SK-N-SH (cell line): ENCODE measurements at regions not wholly inside any gene's neighbourhood (a gene's known extent, or its start where the extent isn't known, plus 50 kb on each side); places are given as distances from the start of the nearest gene placed in this dataset.
"Not testable (repeated sequence)": the region's sequence is repeated elsewhere in the genome, so short reads cannot be mapped to it uniquely, and the experiment has no call there.

Source experiments
- CTCF ChIA-PET: fragments of 300-600, 350-600 bp; formaldehyde crosslinking; extraction: SDS; loops from one replicate; lab custom pipeline; 2021; lab: Yijun Ruan, JAX
- POLR2A ChIA-PET: fragments of 350-600 bp; sonication (Branson Sonifier 250); formaldehyde crosslinking; extraction: SDS; loops from one replicate; lab custom pipeline; 2020; ENCODE audit warnings: antibody characterized with exemption, inconsistent platforms; lab: Yijun Ruan, JAX
- DNase-seq: peaks from one replicate; pipeline ENCODE4 v3.0.0; 2012
- H2AFZ ChIP-seq: fragments of 200-600 bp; sonication (generic); 2 replicates; pipeline ENCODE4 v1.8.1; 2016; ENCODE audit warnings: antibody characterized with exemption, mild to moderate bottlenecking, low read depth
- H3F3A ChIP-seq: fragments of 200-600 bp; sonication (generic); replicated peaks from 2 replicates; pipeline ENCODE3; 2016; ENCODE audit warnings: antibody characterized with exemption, mild to moderate bottlenecking; ENCODE audit not compliant: insufficient read depth
- H3K27ac ChIP-seq, 2 experiments: fragments of 200-500 bp in 1 of 2; fragments of 200-600 bp in 1 of 2; sonication (Bioruptor generic) in 1 of 2; sonication (generic), shearing (Covaris generic) in 1 of 2; 2 replicates each; pipeline versions ENCODE4 v1.5.1 to v1.6.1; 2014 to 2016; ENCODE audit warnings: low read depth in 2 of 2, inconsistent platforms in 1 of 2, low read length in 1 of 2, mild to moderate bottlenecking in 1 of 2, mixed read lengths in 1 of 2
- H3K27me3 ChIP-seq: fragments of 200-600 bp; sonication (generic), shearing (Covaris generic); 2 replicates; pipeline ENCODE4 v1.6.1; 2016; ENCODE audit warnings: mixed run types; ENCODE audit not compliant: insufficient read depth
- H3K36me3 ChIP-seq, 2 experiments: fragments of 200-500 bp in 1 of 2; fragments of 200-600 bp in 1 of 2; sonication (Bioruptor generic) in 1 of 2; sonication (generic) in 1 of 2; replicated peaks in 1 of 2; 2 replicates each; pipeline versions ENCODE3 to v1.5.1; 2014 to 2016; ENCODE audit warnings: low read length in 1 of 2, mild to moderate bottlenecking in 1 of 2; ENCODE audit not compliant: insufficient read depth in 2 of 2, control insufficient read depth in 1 of 2
- H3K4me1 ChIP-seq, 2 experiments: fragments of 200-500 bp in 1 of 2; fragments of 200-600 bp in 1 of 2; sonication (Bioruptor generic) in 1 of 2; sonication (generic), shearing (Covaris generic) in 1 of 2; 2 replicates each; pipeline versions ENCODE4 v1.5.1 to v1.6.1; 2014 to 2016; ENCODE audit warnings: low read depth in 1 of 2, low read length in 1 of 2, mixed run types in 1 of 2; ENCODE audit not compliant: insufficient read depth in 2 of 2, control insufficient read depth in 1 of 2
- H3K4me2 ChIP-seq: fragments of 200-600 bp; sonication (generic), shearing (Covaris generic); 2 replicates; pipeline ENCODE4 v1.6.1; 2017; ENCODE audit warnings: mixed run types
- H3K4me3 ChIP-seq, 2 experiments: fragments of 200-500 bp in 1 of 2; fragments of 200-600 bp in 1 of 2; sonication (Bioruptor generic) in 1 of 2; sonication (generic), shearing (Covaris generic) in 1 of 2; 2 replicates each; pipeline versions ENCODE4 v1.5.1 to v1.8.1; 2014 to 2016; ENCODE audit warnings: low read depth in 2 of 2, inconsistent platforms in 1 of 2, low read length in 1 of 2, mild to moderate bottlenecking in 1 of 2, mixed read lengths in 1 of 2, moderate library complexity in 1 of 2
- H3K79me2 ChIP-seq: fragments of 200-600 bp; sonication (generic); 2 replicates; pipeline ENCODE4 v1.8.1; 2017; ENCODE audit warnings: mild to moderate bottlenecking; ENCODE audit not compliant: insufficient read depth
- H3K9ac ChIP-seq: fragments of 200-600 bp; sonication (generic); 2 replicates; pipeline ENCODE4 v1.6.1; 2017; ENCODE audit warnings: mixed run types
- H3K9me2 ChIP-seq: fragments of 200-600 bp; sonication (generic); 2 replicates; pipeline ENCODE4 v1.6.1; 2017; ENCODE audit warnings: mixed run types
- H3K9me3 ChIP-seq: fragments of 200-600 bp; sonication (generic); 2 replicates; pipeline ENCODE4 v1.6.1; 2017; ENCODE audit warnings: mixed run types, mild to moderate bottlenecking, moderate library complexity
- H4K20me1 ChIP-seq: fragments of 200-600 bp; sonication (generic); 2 replicates; pipeline ENCODE4 v1.6.1; 2017; ENCODE audit warnings: mild to moderate bottlenecking, mixed run types; ENCODE audit not compliant: insufficient read depth
- EZH2phosphoT487 ChIP-seq: fragments of 200-600 bp; sonication (generic); IDR thresholded peaks from 2 replicates; pipeline ENCODE4 v1.6.1; 2017; ENCODE audit warnings: low read depth, mixed run types, mild to moderate bottlenecking, antibody characterized with exemption, moderate library complexity, borderline replicate concordance
- FOSL2 ChIP-seq: IDR thresholded peaks from 2 replicates; pipeline ENCODE4 v1.4.0; 2012; ENCODE audit warnings: low read depth, mild to moderate bottlenecking, moderate library complexity, borderline replicate concordance
- FOXJ3 ChIP-seq: sonication (generic); formaldehyde crosslinking; IDR thresholded peaks from 2 replicates; pipeline ENCODE4 v1.5.1; 2020; ENCODE audit warnings: mild to moderate bottlenecking, missing genetic modification reagents
- GABPA ChIP-seq: IDR thresholded peaks from 2 replicates; pipeline ENCODE4 v1.4.0; 2012; ENCODE audit warnings: low read depth, mild to moderate bottlenecking
- GATA2 ChIP-seq: sonication (generic); formaldehyde crosslinking; IDR thresholded peaks from 2 replicates; pipeline ENCODE4 v1.5.0; 2020; ENCODE audit warnings: mild to moderate bottlenecking, missing genetic modification reagents
- JUND ChIP-seq: IDR thresholded peaks from 2 replicates; pipeline ENCODE4 v1.4.0; 2012
- MEF2A ChIP-seq: IDR thresholded peaks from 2 replicates; pipeline ENCODE4 v1.4.0; 2012; ENCODE audit warnings: low read depth, borderline replicate concordance
- MXI1 ChIP-seq: IDR thresholded peaks from 2 replicates; pipeline ENCODE4 v1.6.1; 2012; ENCODE audit warnings: mild to moderate bottlenecking, low read depth, low read length, improper control_type of control experiment
- NFIC ChIP-seq: IDR thresholded peaks from 2 replicates; pipeline ENCODE4 v1.4.0; 2012; ENCODE audit warnings: borderline replicate concordance
- PBX3 ChIP-seq: IDR thresholded peaks from 2 replicates; pipeline ENCODE4; 2012
- RAD21 ChIP-seq: IDR thresholded peaks from 2 replicates; pipeline ENCODE4 v1.6.1; 2012; ENCODE audit warnings: mild to moderate bottlenecking, low read length
- RCOR1 ChIP-seq: fragments of 150-350 bp; IDR thresholded peaks from 2 replicates; pipeline ENCODE4 v1.6.1; 2017; ENCODE audit warnings: antibody characterized with exemption, low read length
- SIN3A ChIP-seq: IDR thresholded peaks from 2 replicates; pipeline ENCODE4 v1.6.1; 2012; ENCODE audit warnings: low read depth, mild to moderate bottlenecking, low read length, moderate library complexity, borderline replicate concordance
- SMC3 ChIP-seq: IDR thresholded peaks from 2 replicates; pipeline ENCODE4 v1.6.1; 2012; ENCODE audit warnings: low read depth, low read length, improper control_type of control experiment
- TAF1 ChIP-seq: IDR thresholded peaks from 2 replicates; pipeline ENCODE4 v1.6.1; 2012; ENCODE audit warnings: low read depth, mild to moderate bottlenecking, low read length, moderate library complexity, borderline replicate concordance
- TEAD4 ChIP-seq: IDR thresholded peaks from 2 replicates; pipeline ENCODE4 v1.4.0; 2012; ENCODE audit warnings: mild to moderate bottlenecking, borderline replicate concordance; ENCODE audit not compliant: insufficient read depth
- YY1 ChIP-seq: IDR thresholded peaks from 2 replicates; pipeline ENCODE4 v1.4.0; 2012; ENCODE audit warnings: low read depth, mild to moderate bottlenecking
- WGBS: methylation state at CpG from one replicate; pipeline ENCODE4 v1.1.6; 2017; ENCODE audit warnings: low lambda C conversion rate; 5-methylcytosine and 5-hydroxymethylcytosine counted together
- TF ChIP-seq, protein P1 (sequence below): fragments of 200-600 bp; sonication (generic); IDR thresholded peaks from 2 replicates; pipeline ENCODE4 v1.6.1; 2017; ENCODE audit warnings: antibody characterized with exemption, mild to moderate bottlenecking, moderate library complexity
- TF ChIP-seq, protein P2 (sequence below): fragments of 150-350 bp; IDR thresholded peaks from 2 replicates; pipeline ENCODE4 v1.6.1; 2016; ENCODE audit warnings: mild to moderate bottlenecking, low read depth, low read length

DNA sequence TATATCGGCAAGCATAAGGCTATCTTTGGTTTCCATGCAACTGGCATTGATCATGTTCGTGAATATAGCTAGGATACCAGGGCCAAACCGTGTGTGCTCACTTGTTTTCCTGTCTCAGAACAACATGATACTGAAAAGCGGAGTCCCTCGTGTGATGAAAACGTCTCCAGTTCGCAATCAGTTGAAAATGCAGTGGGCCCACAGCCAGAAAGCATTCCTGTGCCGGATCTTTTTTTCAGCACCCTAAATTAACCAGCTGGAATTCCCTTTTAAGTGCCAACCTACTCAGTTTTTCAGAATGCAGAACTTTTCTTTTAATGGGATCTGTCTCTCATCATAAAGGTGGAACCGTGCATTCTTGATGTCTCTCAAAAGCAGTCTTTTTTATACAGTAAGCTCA lies 130.8 kb upstream of the FRG1 start:
- no peaks in the 10 kb centered on the region for H3K36me3 ChIP-seq

GRCh38 chr4:189810318-189811181 lies 130.1 kb upstream of the FRG1 start:
- CTCF ChIA-PET, H3K4me1 ChIP-seq, POLR2A ChIA-PET: not testable (repeated sequence)

More for the DNA sequence above, 130.8 kb upstream of the FRG1 start:
- POLR2A ChIA-PET: no interaction called here
- H2AFZ ChIP-seq: no peak overlapping the region
- H3F3A ChIP-seq: no peaks in the 10 kb centered on the region
- DNase-seq: no peak
- 38% methylated on average over 9 of the region's 9 CpGs for WGBS
- TF ChIP-seq GABPA: no peak
- TF ChIP-seq JUND: no peak
- TF ChIP-seq MEF2A: no peak
- no peak for TF ChIP-seq YY1
- TF ChIP-seq FOXJ3 (CRISPR knock-in tag): no peak
- no peak for TF ChIP-seq RAD21
- TF ChIP-seq GATA2 (CRISPR knock-in tag): no peak
- no peak for TF ChIP-seq EZH2phosphoT487
- no peak for TF ChIP-seq TAF1
- no peak for TF ChIP-seq TEAD4
- TF ChIP-seq SIN3A: no peak
- TF ChIP-seq, protein P1, sequence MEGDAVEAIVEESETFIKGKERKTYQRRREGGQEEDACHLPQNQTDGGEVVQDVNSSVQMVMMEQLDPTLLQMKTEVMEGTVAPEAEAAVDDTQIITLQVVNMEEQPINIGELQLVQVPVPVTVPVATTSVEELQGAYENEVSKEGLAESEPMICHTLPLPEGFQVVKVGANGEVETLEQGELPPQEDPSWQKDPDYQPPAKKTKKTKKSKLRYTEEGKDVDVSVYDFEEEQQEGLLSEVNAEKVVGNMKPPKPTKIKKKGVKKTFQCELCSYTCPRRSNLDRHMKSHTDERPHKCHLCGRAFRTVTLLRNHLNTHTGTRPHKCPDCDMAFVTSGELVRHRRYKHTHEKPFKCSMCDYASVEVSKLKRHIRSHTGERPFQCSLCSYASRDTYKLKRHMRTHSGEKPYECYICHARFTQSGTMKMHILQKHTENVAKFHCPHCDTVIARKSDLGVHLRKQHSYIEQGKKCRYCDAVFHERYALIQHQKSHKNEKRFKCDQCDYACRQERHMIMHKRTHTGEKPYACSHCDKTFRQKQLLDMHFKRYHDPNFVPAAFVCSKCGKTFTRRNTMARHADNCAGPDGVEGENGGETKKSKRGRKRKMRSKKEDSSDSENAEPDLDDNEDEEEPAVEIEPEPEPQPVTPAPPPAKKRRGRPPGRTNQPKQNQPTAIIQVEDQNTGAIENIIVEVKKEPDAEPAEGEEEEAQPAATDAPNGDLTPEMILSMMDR: no peak
- no peak for TF ChIP-seq MXI1
- TF ChIP-seq, protein P2, sequence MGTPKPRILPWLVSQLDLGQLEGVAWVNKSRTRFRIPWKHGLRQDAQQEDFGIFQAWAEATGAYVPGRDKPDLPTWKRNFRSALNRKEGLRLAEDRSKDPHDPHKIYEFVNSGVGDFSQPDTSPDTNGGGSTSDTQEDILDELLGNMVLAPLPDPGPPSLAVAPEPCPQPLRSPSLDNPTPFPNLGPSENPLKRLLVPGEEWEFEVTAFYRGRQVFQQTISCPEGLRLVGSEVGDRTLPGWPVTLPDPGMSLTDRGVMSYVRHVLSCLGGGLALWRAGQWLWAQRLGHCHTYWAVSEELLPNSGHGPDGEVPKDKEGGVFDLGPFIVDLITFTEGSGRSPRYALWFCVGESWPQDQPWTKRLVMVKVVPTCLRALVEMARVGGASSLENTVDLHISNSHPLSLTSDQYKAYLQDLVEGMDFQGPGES: no peak
- TF ChIP-seq NFIC: no peak
- TF ChIP-seq SMC3: no peak
- no peak for TF ChIP-seq PBX3
- no peak for TF ChIP-seq FOSL2
- no peak for TF ChIP-seq RCOR1
- H3K4me2 ChIP-seq: no peak overlapping the region
- H3K27ac ChIP-seq: no peak overlapping the region
- H3K27me3 ChIP-seq: no peaks in the 10 kb centered on the region
- no peaks in the 10 kb centered on the region for H3K4me1 ChIP-seq
- no peaks in the 10 kb centered on the region for H4K20me1 ChIP-seq
- H3K9ac ChIP-seq: no peak overlapping the region
- CTCF ChIA-PET: interaction anchor here (1.1 kb wide), 1 partner anchor 16 kb away, joined by 3 read pairs; no protein-coding TSS in a partner anchor
- H3K9me2 ChIP-seq: no peaks in the 10 kb centered on the region
- H3K9me3 ChIP-seq: no peaks in the 10 kb centered on the region
- H3K4me3 ChIP-seq: no peak overlapping the region
- H3K79me2 ChIP-seq: no peaks in the 10 kb centered on the region

More at GRCh38 chr4:189810318-189811181, 130.1 kb upstream of the FRG1 start:
- not testable (repeated sequence) for H3K9me2 ChIP-seq, H3K27me3 ChIP-seq, H3K27ac ChIP-seq, H3K9ac ChIP-seq, H3K9me3 ChIP-seq, H2AFZ ChIP-seq, H3K4me3 ChIP-seq, H3F3A ChIP-seq, DNase-seq, H4K20me1 ChIP-seq, H3K79me2 ChIP-seq, H3K4me2 ChIP-seq, H3K36me3 ChIP-seq
- 87% methylated on average over 17 of the region's 75 CpGs for WGBS
